ENCODE measurements at regions not wholly inside any gene's neighbourhood (a gene's known extent, or its start where the extent isn't known, plus 50 kb on each side); places are given as distances from the start of the nearest gene placed in this dataset.
"Not testable (repeated sequence)": the region's sequence is repeated elsewhere in the genome, so short reads cannot be mapped to it uniquely, and the experiment has no call there.

- FAIRE-seq; H4K20me1 ChIP-seq (replicated peaks; ENCODE audit: control insufficient read depth, insufficient read depth, low read length); H3K27ac ChIP-seq (ENCODE audit: extremely low read depth, low read depth, low read length); H3K27me3 ChIP-seq (ENCODE audit: control insufficient read depth in 2 of 2, insufficient read depth in 2 of 2, low read length in 2 of 2); H3K9me1 ChIP-seq (ENCODE audit: control insufficient read depth, insufficient read depth, low read length); H3K9me3 ChIP-seq (replicated peaks; ENCODE audit: control insufficient read depth, insufficient read depth, low read depth, low read length); BruUV-seq (replicated peaks); H3K4me2 ChIP-seq (ENCODE audit: insufficient read depth, low read length); H3K4me3 ChIP-seq; H2AFZ ChIP-seq (ENCODE audit: low read depth, low read length); H3K9ac ChIP-seq (ENCODE audit: insufficient read depth in 1 of 2, low read depth in 2 of 2, low read length in 2 of 2); POLR2A ChIA-PET; in situ Hi-C loops (cut with MboI); CTCF ChIA-PET (ENCODE audit: low intra/inter-chr PET ratio); H3K4me1 ChIP-seq (replicated peaks in 1 of 2; ENCODE audit: control insufficient read depth in 2 of 2, insufficient read depth in 2 of 2, low read length in 2 of 2); ATAC-seq; intact Hi-C loops (cut with micrococcal nuclease); H3K36me3 ChIP-seq (ENCODE audit: control insufficient read depth, insufficient read depth, low read length); H3K79me2 ChIP-seq (ENCODE audit: control insufficient read depth, insufficient read depth, low read length); DNase-seq (ENCODE audit: extremely low read depth in 1 of 4, low spot score in 3 of 4): not testable (repeated sequence)
- peak; percentile 43; the same call in 1 of the 2 replicates for TF ChIP-seq SPI1 (IDR thresholded peaks at IDR 0.05; ENCODE audit: borderline replicate concordance, low read depth, low read length)
- 0% methylated on average over 5 of the region's 9 CpGs for WGBS (ENCODE audit: insufficient coverage, low coverage, missing lambda C conversion rate)
Measured at GRCh38 chr16:60402941-60403340, 1633.3 kb downstream of the CDH8 start.

- Histone ChIP-seq H2AFZ (ENCODE audit: low read depth, low read length) (no peak overlapping the region), H3K4me1 (replicated peaks in 1 of 2; ENCODE audit: control insufficient read depth in 2 of 2, insufficient read depth in 2 of 2, low read length in 2 of 2) (no peaks in the 10 kb centered on the region), H3K36me3 (ENCODE audit: control insufficient read depth, insufficient read depth, low read length) (no peaks in the 10 kb centered on the region), H4K20me1 (replicated peaks; ENCODE audit: control insufficient read depth, insufficient read depth, low read length) (no peaks in the 10 kb centered on the region), H3K27ac (ENCODE audit: extremely low read depth, low read depth, low read length) (no peak overlapping the region), H3K27me3 (ENCODE audit: control insufficient read depth in 2 of 2, insufficient read depth in 2 of 2, low read length in 2 of 2) (no peaks in the 10 kb centered on the region), H3K9ac (ENCODE audit: insufficient read depth in 1 of 2, low read depth in 2 of 2, low read length in 2 of 2) (no peak overlapping the region), H3K9me3 (replicated peaks; ENCODE audit: control insufficient read depth, insufficient read depth, low read depth, low read length) (no peaks in the 10 kb centered on the region), H3K9me1 (ENCODE audit: control insufficient read depth, insufficient read depth, low read length) (no peaks in the 10 kb centered on the region), H3K79me2 (ENCODE audit: control insufficient read depth, insufficient read depth, low read length) (no peaks in the 10 kb centered on the region), H3K4me2 (ENCODE audit: insufficient read depth, low read length) (no peak overlapping the region), H3K4me3 (no peak overlapping the region)
- intact Hi-C loops (cut with micrococcal nuclease), result no loop called here
- in situ Hi-C loops (cut with MboI), result no loop called here
- WGBS (ENCODE audit: insufficient coverage, low coverage, missing lambda C conversion rate), result 0% methylated on average over 4 of the region's 4 CpGs
- FAIRE-seq (no peak), ATAC-seq (no peak), DNase-seq (ENCODE audit: extremely low read depth in 1 of 4, low spot score in 3 of 4) (no peak)
- no TSS peak for BruUV-seq (replicated peaks)
- POLR2A ChIA-PET, result no interaction called here
- CTCF ChIA-PET (ENCODE audit: low intra/inter-chr PET ratio), result no interaction called here
- no peak for TF ChIP-seq L3MBTL2 (IDR thresholded peaks at IDR 0.05)
- peak; percentile 60 for TF ChIP-seq ZNF316 (IDR thresholded peaks at IDR 0.05)
- no peak for TF ChIP-seq SRSF7 (optimal IDR thresholded peaks at IDR 0.05; ENCODE audit: low read depth, low read length)
- no peak for TF ChIP-seq HDAC3 (IDR thresholded peaks at IDR 0.05; ENCODE audit: borderline replicate concordance, partially characterized antibody)
- TF ChIP-seq RNF2 (IDR thresholded peaks at IDR 0.05), result no peak
- no peak for TF ChIP-seq SAFB (IDR thresholded peaks at IDR 0.05; ENCODE audit: borderline replicate concordance, low read depth, low read length)
- TF ChIP-seq MNT (conservative IDR thresholded peaks at IDR 0.05), result no peak
- no peak for TF ChIP-seq ZNF165 (CRISPR knock-in tag; IDR thresholded peaks at IDR 0.05; ENCODE audit: borderline replicate concordance)
- TF ChIP-seq MAFK (IDR thresholded peaks at IDR 0.05; ENCODE audit: low read length), result peak; percentile 22; the same call in 1 of the 2 replicates
- TF ChIP-seq SLC30A9 (CRISPR knock-in tag; IDR thresholded peaks at IDR 0.05), result no peak
- TF ChIP-seq MAFG (tag; conservative IDR thresholded peaks at IDR 0.05), result peak; percentile 48
- TF ChIP-seq MAFF (IDR thresholded peaks at IDR 0.05; ENCODE audit: low read length), result peak; percentile 33
- no peak for TF ChIP-seq ZNF518B (CRISPR knock-in tag; IDR thresholded peaks at IDR 0.05)
Measured at GRCh38 chr16:60392380-60392779, 1643.9 kb downstream of the CDH8 start.
